Right lobe of liver (tissue), 6 donors: ENCODE measurements at regions not wholly inside any gene's neighbourhood (a gene's known extent, or its start where the extent isn't known, plus 50 kb on each side); places are given as distances from the start of the nearest gene placed in this dataset.

Experiments used
- ATAC-seq, 4 donors: fragments of 200-7000 bp; cut with Tn5 transposase; one replicate each; pipeline ENCODE4 v1.9.1; 2020; ENCODE audit warnings: mild to moderate bottlenecking in 4 of 4, moderate library complexity in 4 of 4
- DNase-seq, 3 donors: peaks; one replicate each; pipeline ENCODE4 v3.0.0-alpha.2; 2020
- H3K27ac ChIP-seq, 3 donors: fragments of 200-600 bp; one replicate each; pipeline ENCODE4 v1.8.0; 2022
- H3K27me3 ChIP-seq, 2 donors: fragments of 200-600 bp; one replicate each; pipeline ENCODE4 v1.8.0; 2022
- H3K36me3 ChIP-seq, 4 donors: fragments of 200-600 bp; sonication (generic) in 1 of 4; one replicate each; pipeline versions ENCODE4 v1.5.1 to v1.8.0; 2017 to 2022; ENCODE audit warnings: control low read depth in 1 of 4
- H3K4me1 ChIP-seq, 4 donors: fragments of 200-600 bp; sonication (generic) in 1 of 4; one replicate each; pipeline versions ENCODE4 v1.5.1 to v1.8.0; 2017 to 2022; ENCODE audit warnings: control low read depth in 1 of 4
- H3K4me3 ChIP-seq, 3 donors: fragments of 200-600 bp; one replicate each; pipeline ENCODE4 v1.8.0; 2022
- H3K9me3 ChIP-seq, 4 donors: fragments of 200-600 bp; sonication (generic) in 1 of 4; one replicate each; pipeline versions ENCODE4 v1.5.1 to v1.8.0; 2017 to 2022; ENCODE audit warnings: control low read depth in 1 of 4
- CTCF ChIP-seq, 4 donors: fragments of 200-600 bp in 3 of 4; fragments of 450-650 bp in 1 of 4; IDR thresholded peaks; one replicate each; pipeline versions ENCODE4 v1.5.1 to v1.8.0; 2016 to 2022; ENCODE audit warnings: antibody characterized with exemption in 4 of 4, mild to moderate bottlenecking in 2 of 4
- POLR2A ChIP-seq: fragments of 450-650 bp; IDR thresholded peaks from one replicate; pipeline ENCODE4 v1.6.1; 2017; ENCODE audit warnings: antibody characterized with exemption, mild to moderate bottlenecking
- WGBS: methylation state at CpG from one replicate; pipeline ENCODE4 v1.1.6; 2018; ENCODE audit warnings: low coverage, low lambda C conversion rate; ENCODE audit not compliant: insufficient coverage; ENCODE audit errors: missing lambda C conversion rate; 5-methylcytosine and 5-hydroxymethylcytosine counted together
- intact Hi-C, 2 donors: fragments of 100-400 bp; cut with DNase I; formaldehyde crosslinking; loops; one replicate each; pipeline versions ENCODE4 v1.11.2 to v1.14.1; 2022
- donor health status: DM: no; HTN: yes; CAD: no.
- donor health status: DM: no; HTN: no; CAD: no.
- donor health status: DM: no; HTN: no; CAD: no.
- donor health status: DM: no; HTN: yes; CAD: no.
- donor health status: DM: no; HTN: yes; CAD: no.

- Histone ChIP-seq H3K4me3 (no peak overlapping the region), H3K36me3 (no peaks in the 10 kb centered on the region), H3K9me3 (no peaks in the 10 kb centered on the region), H3K27me3 (no peaks in the 10 kb centered on the region), H3K27ac (no peak overlapping the region), H3K4me1 (no peaks in the 10 kb centered on the region)
- ATAC-seq = no peak
- no peak for DNase-seq
- no peak for TF ChIP-seq POLR2A
- no peak for TF ChIP-seq CTCF (IDR thresholded peaks at IDR 0.05)
- intact Hi-C loops = no loop called here
- WGBS = 65% methylated on average over 2 of the region's 4 CpGs
These were observed 199.8 kb downstream of the SMC2 start for GRCh38 chr9:104293877-104294276.

GRCh38 chr9:104300124-104300523 is 203.9 kb upstream of the OR13F1 start:
- WGBS = 69% methylated on average over 1 of the region's 1 CpG
- no peaks in the 10 kb centered on the region for H3K9me3 ChIP-seq
- H3K4me1 ChIP-seq = no peaks in the 10 kb centered on the region
- intact Hi-C loops = no loop called here
- H3K27ac ChIP-seq = no peak overlapping the region
- TF ChIP-seq POLR2A = no peak
- no peak for TF ChIP-seq CTCF (IDR thresholded peaks at IDR 0.05)
- H3K36me3 ChIP-seq = no peaks in the 10 kb centered on the region
- no peak for DNase-seq
- no peak overlapping the region for H3K4me3 ChIP-seq
- no peaks in the 10 kb centered on the region for H3K27me3 ChIP-seq
- ATAC-seq = no peak

GRCh38 chr9:104301755-104302154 is 202.3 kb upstream of the OR13F1 start:
- intact Hi-C loops = no loop called here
- Histone ChIP-seq H3K4me1 (no peaks in the 10 kb centered on the region), H3K9me3 (no peaks in the 10 kb centered on the region), H3K27me3 (no peaks in the 10 kb centered on the region), H3K27ac (no peak overlapping the region), H3K4me3 (no peak overlapping the region), H3K36me3 (no peaks in the 10 kb centered on the region)
- WGBS = 56% methylated on average over 2 of the region's 2 CpGs
- no peak for TF ChIP-seq POLR2A
- no peak for TF ChIP-seq CTCF (IDR thresholded peaks at IDR 0.05)
- ATAC-seq (no peak), DNase-seq (no peak)

- intact Hi-C loops = no loop called here
- Histone ChIP-seq H3K36me3 (no peaks in the 10 kb centered on the region), H3K9me3 (no peaks in the 10 kb centered on the region), H3K4me1 (no peaks in the 10 kb centered on the region), H3K27ac (no peak overlapping the region), H3K27me3 (no peaks in the 10 kb centered on the region), H3K4me3 (no peak overlapping the region)
- no peak for DNase-seq
- TF ChIP-seq CTCF (IDR thresholded peaks at IDR 0.05) (no peak), POLR2A (no peak)
- no peak for ATAC-seq
- 76% methylated on average over 4 of the region's 4 CpGs for WGBS
These were observed 201.3 kb upstream of the OR13F1 start for GRCh38 chr9:104302775-104303174.

GRCh38 chr9:104304925-104305324 is 199.1 kb upstream of the OR13F1 start:
- intact Hi-C loops = no loop called here
- H3K27me3 ChIP-seq = no peaks in the 10 kb centered on the region
- H3K4me1 ChIP-seq = no peaks in the 10 kb centered on the region
- no CpG with 5 or more reads among the region's 5 CpGs for WGBS
- no peak overlapping the region for H3K27ac ChIP-seq
- no peak for TF ChIP-seq POLR2A
- TF ChIP-seq CTCF (IDR thresholded peaks at IDR 0.05) = no peak
- H3K4me3 ChIP-seq = no peak overlapping the region
- no peak for DNase-seq
- no peaks in the 10 kb centered on the region for H3K9me3 ChIP-seq
- no peaks in the 10 kb centered on the region for H3K36me3 ChIP-seq
- no peak for ATAC-seq
